Mammary epithelial cell (primary cell): ENCODE measurements at regions not wholly inside any gene's neighbourhood (a gene's known extent, or its start where the extent isn't known, plus 50 kb on each side); places are given as distances from the start of the nearest gene placed in this dataset.

Experiments
- EZH2 ChIP-seq: IDR thresholded peaks from 2 replicates; pipeline ENCODE4 v1.6.1; 2012; ENCODE audit warnings: low read length, inconsistent platforms, borderline replicate concordance
- TF ChIP-seq, protein P1 (sequence below), 2 donors: IDR thresholded peaks in 1 of 2; conservative IDR thresholded peaks in 1 of 2; 2 replicates each; pipeline ENCODE4 v1.5.1; 2011 to 2012; ENCODE audit warnings: inconsistent platforms in 2 of 2, low read length in 2 of 2, mild to moderate bottlenecking in 2 of 2, control low read depth in 1 of 2, low read depth in 1 of 2; ENCODE audit not compliant: insufficient read depth in 1 of 2; ENCODE audit errors: extremely low read depth in 1 of 2

DNA sequence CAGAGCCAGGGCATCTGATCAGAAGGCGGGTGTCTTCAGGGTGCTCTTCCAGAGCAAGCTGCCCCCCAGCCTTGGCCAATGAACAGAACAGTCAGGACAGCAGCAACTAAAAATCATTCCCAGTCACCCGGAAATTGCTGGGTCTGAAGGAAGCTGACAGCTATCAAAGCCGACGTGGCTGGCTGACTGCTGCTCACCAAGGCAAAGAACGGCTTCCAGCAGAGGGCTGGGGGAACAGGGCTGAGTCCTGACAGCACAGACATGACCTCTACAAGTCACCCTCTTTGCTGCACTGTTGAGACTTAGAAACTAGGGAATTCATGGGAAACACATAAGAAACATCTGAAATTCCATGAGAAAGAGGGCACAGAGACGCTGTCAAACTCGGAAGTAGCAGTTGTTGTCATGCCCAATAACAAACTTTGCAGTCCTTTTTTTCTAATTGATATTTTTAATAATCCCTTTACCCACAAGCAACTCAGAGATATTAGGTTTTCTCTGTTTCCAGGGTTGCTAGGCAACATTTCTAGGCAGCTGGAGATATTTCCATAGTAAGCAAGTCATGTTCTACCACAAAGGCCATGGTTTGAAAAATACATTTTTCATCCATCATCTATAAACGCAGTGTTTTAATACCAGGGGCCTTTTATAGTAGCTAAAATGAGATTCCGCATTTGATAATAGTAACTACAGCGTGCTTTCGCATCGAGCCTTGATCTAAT lies 365.2 kb downstream of the SEC23A start:
- TF ChIP-seq, protein P1, sequence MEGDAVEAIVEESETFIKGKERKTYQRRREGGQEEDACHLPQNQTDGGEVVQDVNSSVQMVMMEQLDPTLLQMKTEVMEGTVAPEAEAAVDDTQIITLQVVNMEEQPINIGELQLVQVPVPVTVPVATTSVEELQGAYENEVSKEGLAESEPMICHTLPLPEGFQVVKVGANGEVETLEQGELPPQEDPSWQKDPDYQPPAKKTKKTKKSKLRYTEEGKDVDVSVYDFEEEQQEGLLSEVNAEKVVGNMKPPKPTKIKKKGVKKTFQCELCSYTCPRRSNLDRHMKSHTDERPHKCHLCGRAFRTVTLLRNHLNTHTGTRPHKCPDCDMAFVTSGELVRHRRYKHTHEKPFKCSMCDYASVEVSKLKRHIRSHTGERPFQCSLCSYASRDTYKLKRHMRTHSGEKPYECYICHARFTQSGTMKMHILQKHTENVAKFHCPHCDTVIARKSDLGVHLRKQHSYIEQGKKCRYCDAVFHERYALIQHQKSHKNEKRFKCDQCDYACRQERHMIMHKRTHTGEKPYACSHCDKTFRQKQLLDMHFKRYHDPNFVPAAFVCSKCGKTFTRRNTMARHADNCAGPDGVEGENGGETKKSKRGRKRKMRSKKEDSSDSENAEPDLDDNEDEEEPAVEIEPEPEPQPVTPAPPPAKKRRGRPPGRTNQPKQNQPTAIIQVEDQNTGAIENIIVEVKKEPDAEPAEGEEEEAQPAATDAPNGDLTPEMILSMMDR (conservative IDR thresholded peaks at IDR 0.05 in 1 of 2, IDR thresholded peaks at IDR 0.05 in 1 of 2; ENCODE audit: extremely low read depth in 1 of 2, insufficient read depth in 1 of 2, low read depth in 1 of 2, low read length in 2 of 2), result no peak
- no peak for TF ChIP-seq EZH2
